Amniotic epithelial cell (primary cell): ENCODE measurements at regions not wholly inside any gene's neighbourhood (a gene's known extent, or its start where the extent isn't known, plus 50 kb on each side); places are given as distances from the start of the nearest gene placed in this dataset.
A peak's percentile ranks its signal among the peaks of the same experiment; 100 is the strongest.
"Not testable (repeated sequence)": the region's sequence is repeated elsewhere in the genome, so short reads cannot be mapped to it uniquely, and the experiment has no call there.

ENCODE experiments used
- DNase-seq: peaks from one replicate; pipeline ENCODE4 v3.0.0-alpha.2; 2010; ENCODE audit warnings: low read depth

- DNase-seq = no peak
These were observed 709.2 kb downstream of the PLA2G4A start for GRCh38 chr1:187537936-187538335.

GRCh38 chr1:187549540-187549939, 720.8 kb downstream of the PLA2G4A start:
- DNase-seq = no peak

- no peak for DNase-seq
These were observed 722.3 kb downstream of the PLA2G4A start for GRCh38 chr1:187551061-187551460.

- DNase-seq = no peak
These were observed 734.4 kb downstream of the PLA2G4A start for GRCh38 chr1:187563191-187563590.

GRCh38 chr1:187566354-187566753, 737.6 kb downstream of the PLA2G4A start:
- DNase-seq = peak; percentile 42

- DNase-seq = no peak
These were observed 739.3 kb downstream of the PLA2G4A start for GRCh38 chr1:187568067-187568466.

- DNase-seq = no peak
These were observed 741.4 kb downstream of the PLA2G4A start for GRCh38 chr1:187570166-187570565.

- no peak for DNase-seq
These were observed 748.9 kb downstream of the PLA2G4A start for GRCh38 chr1:187577610-187578009.

GRCh38 chr1:187588917-187589316, 760.2 kb downstream of the PLA2G4A start:
- DNase-seq = no peak

- no peak for DNase-seq
These were observed 777.0 kb downstream of the PLA2G4A start for GRCh38 chr1:187605736-187606135.

- not testable (repeated sequence) for DNase-seq
These were observed 787.3 kb downstream of the PLA2G4A start for GRCh38 chr1:187615853-187616735.

- not testable (repeated sequence) for DNase-seq
These were observed 788.1 kb downstream of the PLA2G4A start for GRCh38 chr1:187616830-187617229.

GRCh38 chr1:187617776-187618175, 789.0 kb downstream of the PLA2G4A start:
- no peak for DNase-seq

- DNase-seq = no peak
These were observed 790.4 kb downstream of the PLA2G4A start for GRCh38 chr1:187619175-187619574.

GRCh38 chr1:187621951-187622350, 793.2 kb downstream of the PLA2G4A start:
- DNase-seq = peak; percentile 57

GRCh38 chr1:187622545-187622944, 793.8 kb downstream of the PLA2G4A start:
- DNase-seq = no peak

GRCh38 chr1:187624812-187625545, 796.2 kb downstream of the PLA2G4A start:
- DNase-seq = peak; percentile 84

- no peak for DNase-seq
These were observed 797.3 kb downstream of the PLA2G4A start for GRCh38 chr1:187626056-187626455.

GRCh38 chr1:187627516-187627915, 798.8 kb downstream of the PLA2G4A start:
- no peak for DNase-seq

- no peak for DNase-seq
These were observed 800.3 kb downstream of the PLA2G4A start for GRCh38 chr1:187629075-187629474.

- no peak for DNase-seq
These were observed 802.1 kb downstream of the PLA2G4A start for GRCh38 chr1:187630653-187631380.

GRCh38 chr1:187631381-187631675, 802.6 kb downstream of the PLA2G4A start:
- no peak for DNase-seq

GRCh38 chr1:187631984-187632383, 803.2 kb downstream of the PLA2G4A start:
- no peak for DNase-seq
